HepG2 (cell line): ENCODE measurements at regions not wholly inside any gene's neighbourhood (a gene's known extent, or its start where the extent isn't known, plus 50 kb on each side); places are given as distances from the start of the nearest gene placed in this dataset.

Source experiments
- ATAC-seq: fragments of 200-7000 bp; cut with Tn5 transposase; 3 replicates; pipeline ENCODE4 v1.9.1; 2020; ENCODE audit warnings: mild to moderate bottlenecking, moderate library complexity
- BruUV-seq: library from RNA; stranded (reverse); fragments of 400-500 nt; replicated peaks from 2 replicates; lab custom pipeline; 2021; lab: Mats Ljungman, UMichigan
- CTCF ChIA-PET: fragments of 300-600 bp; formaldehyde crosslinking; extraction: SDS; loops from one replicate; lab custom pipeline; 2021; ENCODE audit warnings: low total read pairs, inconsistent platforms, low intra/inter-chr PET ratio; lab: Yijun Ruan, JAX
- POLR2A ChIA-PET: fragments of 350-600 bp; sonication (Branson Sonifier 250); formaldehyde crosslinking; loops from one replicate; lab custom pipeline; 2020; ENCODE audit warnings: antibody characterized with exemption, inconsistent platforms; lab: Yijun Ruan, JAX
- DNase-seq: peaks from one replicate; pipeline ENCODE4 v3.0.0-alpha.2; 2015; ENCODE audit warnings: low spot score
- FAIRE-seq: peaks from 3 replicates; lab custom pipeline; 2011; peaks lifted over from hg19 to GRCh38; lab: Jason Lieb, UNC
- H2AFZ ChIP-seq: one replicate; pipeline ENCODE4 v1.6.1; 2011; ENCODE audit warnings: low read length, inconsistent platforms
- H3K27ac ChIP-seq: fragments of 300-600 bp; 3 replicates; pipeline ENCODE4 v1.8.0; 2011; ENCODE audit warnings: mixed run types, mild to moderate bottlenecking, mixed read lengths, low read length, inconsistent platforms; ENCODE audit not compliant: insufficient read depth; ENCODE audit errors: extremely low read length
- H3K27me3 ChIP-seq, 2 experiments: fragments of 200-600 bp in 1 of 2; 2 replicates in 1 of 2; 3 replicates in 1 of 2; pipeline versions ENCODE4 v1.6.0 to v1.8.0; 2011; ENCODE audit warnings: low read length in 2 of 2, mild to moderate bottlenecking in 2 of 2, moderate library complexity in 2 of 2, inconsistent platforms in 1 of 2; ENCODE audit not compliant: insufficient read depth in 2 of 2, control insufficient read depth in 1 of 2
- H3K36me3 ChIP-seq, 2 experiments: fragments of 200-600 bp in 1 of 2; replicated peaks in 1 of 2; 2 replicates in 1 of 2; 3 replicates in 1 of 2; pipeline versions ENCODE4 v1.5.1 to v1.8.0; 2011; ENCODE audit warnings: low read length in 2 of 2, inconsistent platforms in 1 of 2; ENCODE audit not compliant: insufficient read depth in 2 of 2, control insufficient read depth in 1 of 2
- H3K4me1 ChIP-seq: 2 replicates; pipeline ENCODE4 v1.5.1; 2012; ENCODE audit warnings: low read length, inconsistent platforms; ENCODE audit not compliant: insufficient read depth
- H3K4me2 ChIP-seq: 2 replicates; pipeline ENCODE4 v1.6.0; 2011; ENCODE audit warnings: low read depth, low read length, inconsistent platforms
- H3K4me3 ChIP-seq, 3 experiments: fragments of 200-600 bp in 1 of 3; sonication (generic), shearing (Covaris generic) in 1 of 3; replicated peaks in 1 of 3; 2 replicates each; pipeline ENCODE4 v1.5.1; 2011 to 2016; ENCODE audit warnings: low read length in 3 of 3, inconsistent platforms in 2 of 3, low read depth in 2 of 3, mild to moderate bottlenecking in 2 of 3, control low read depth in 1 of 3, mixed read lengths in 1 of 3; ENCODE audit not compliant: insufficient read depth in 1 of 3
- H3K79me2 ChIP-seq: one replicate; pipeline ENCODE4 v1.6.1; 2011; ENCODE audit warnings: low read length, inconsistent platforms; ENCODE audit not compliant: insufficient read depth
- H3K9ac ChIP-seq: 2 replicates; pipeline ENCODE4 v1.6.0; 2011; ENCODE audit warnings: mild to moderate bottlenecking, low read depth, low read length, inconsistent platforms; ENCODE audit not compliant: insufficient read depth
- H3K9me3 ChIP-seq: 2 replicates; pipeline ENCODE4 v1.5.1; 2012; ENCODE audit warnings: mild to moderate bottlenecking, low read length
- H4K20me1 ChIP-seq: 2 replicates; pipeline ENCODE4 v1.6.0; 2011; ENCODE audit warnings: inconsistent platforms, mild to moderate bottlenecking, low read length, moderate library complexity; ENCODE audit not compliant: insufficient read depth
- AGO1 ChIP-seq: fragments of 200-400 bp; formaldehyde crosslinking; IDR thresholded peaks from 2 replicates; pipeline ENCODE4 v1.6.1; 2017; ENCODE audit warnings: mild to moderate bottlenecking, low read depth, low read length, moderate library complexity; ENCODE audit not compliant: poor library complexity, severe bottlenecking
- CCDC6 ChIP-seq: sonication (generic); formaldehyde crosslinking; IDR thresholded peaks from 2 replicates; pipeline ENCODE4 v1.8.1; 2022; ENCODE audit warnings: mild to moderate bottlenecking, missing genetic modification reagents, moderate library complexity
- MAFF ChIP-seq: IDR thresholded peaks from 2 replicates; pipeline ENCODE4 v1.6.1; 2011; ENCODE audit warnings: low read depth, low read length, improper control_type of control experiment
- MAFK ChIP-seq, 2 experiments: IDR thresholded peaks in 1 of 2; conservative IDR thresholded peaks in 1 of 2; 2 replicates each; pipeline ENCODE4 v1.6.1; 2011; ENCODE audit warnings: improper control_type of control experiment in 2 of 2, low read length in 2 of 2
- MBD4 ChIP-seq: IDR thresholded peaks from 2 replicates; pipeline ENCODE4 v1.6.1; 2012; ENCODE audit warnings: low read length, inconsistent platforms, borderline replicate concordance
- NR2F2 ChIP-seq: IDR thresholded peaks from 2 replicates; pipeline ENCODE4 v1.6.1; 2012; ENCODE audit warnings: low read depth, inconsistent platforms, borderline replicate concordance
- RNF2 ChIP-seq: fragments of 450-650 bp; conservative IDR thresholded peaks from 2 replicates; pipeline ENCODE4 v1.6.1; 2016; ENCODE audit warnings: low read depth
- ZMAT3 ChIP-seq: sonication (generic); formaldehyde crosslinking; conservative IDR thresholded peaks from 2 replicates; pipeline ENCODE4 v1.7.0; 2021; ENCODE audit warnings: missing genetic modification reagents
- ZNF136 ChIP-seq: sonication (generic); formaldehyde crosslinking; IDR thresholded peaks from 2 replicates; pipeline ENCODE4 v1.8.1; 2022; ENCODE audit warnings: low read depth, mild to moderate bottlenecking, moderate library complexity, missing genetic modification reagents
- ZNF160 ChIP-seq: sonication (generic); formaldehyde crosslinking; IDR thresholded peaks from 2 replicates; pipeline ENCODE4 v1.8.0; 2022; ENCODE audit warnings: mild to moderate bottlenecking, inconsistent platforms, missing genetic modification reagents
- ZNF256 ChIP-seq: sonication (generic); formaldehyde crosslinking; conservative IDR thresholded peaks from 2 replicates; pipeline ENCODE4 v1.4.0; 2020; ENCODE audit warnings: missing genetic modification reagents
- ZNF282 ChIP-seq: fragments of 450-650 bp; IDR thresholded peaks from 2 replicates; pipeline ENCODE4 v1.6.1; 2018; ENCODE audit not compliant: partially characterized antibody
- ZNF672 ChIP-seq: sonication (generic); formaldehyde crosslinking; IDR thresholded peaks from 2 replicates; pipeline ENCODE4 v1.8.1; 2022; ENCODE audit warnings: missing genetic modification reagents
- ZNF883 ChIP-seq: sonication (generic); formaldehyde crosslinking; IDR thresholded peaks from 2 replicates; pipeline ENCODE4 v1.5.1; 2020; ENCODE audit warnings: mild to moderate bottlenecking, missing genetic modification reagents; ENCODE audit errors: not compliant biosample characterization
- WGBS: methylation state at CpG from one replicate; pipeline ENCODE4 v1.1.6; 2017; ENCODE audit warnings: low lambda C conversion rate; 5-methylcytosine and 5-hydroxymethylcytosine counted together
- in situ Hi-C: cut with HindIII; loops from 2 replicates; pipeline ENCODE4 v1.10.0; 2017; ENCODE audit warnings: low pct_unique_long_range_greater_than_20kb; ENCODE audit not compliant: extremely low pct_ligation_motif_present
- intact Hi-C: fragments of 100-400 bp; cut with micrococcal nuclease; formaldehyde crosslinking; loops from one replicate; pipeline ENCODE4 v1.10.0; 2022; ENCODE audit not compliant: unreplicated experiment
- TF ChIP-seq, protein P1 (sequence below): sonication (generic); formaldehyde crosslinking; IDR thresholded peaks from 2 replicates; pipeline ENCODE4 v1.5.0; 2020; ENCODE audit warnings: missing genetic modification reagents, mild to moderate bottlenecking, borderline replicate concordance
- TF ChIP-seq, protein P2 (sequence below), 2 experiments: IDR thresholded peaks; 2 replicates each; pipeline ENCODE4 v1.6.1; 2011 to 2012; ENCODE audit warnings: low read length in 2 of 2, borderline replicate concordance in 1 of 2, low read depth in 1 of 2, mild to moderate bottlenecking in 1 of 2, moderate library complexity in 1 of 2

DNA sequence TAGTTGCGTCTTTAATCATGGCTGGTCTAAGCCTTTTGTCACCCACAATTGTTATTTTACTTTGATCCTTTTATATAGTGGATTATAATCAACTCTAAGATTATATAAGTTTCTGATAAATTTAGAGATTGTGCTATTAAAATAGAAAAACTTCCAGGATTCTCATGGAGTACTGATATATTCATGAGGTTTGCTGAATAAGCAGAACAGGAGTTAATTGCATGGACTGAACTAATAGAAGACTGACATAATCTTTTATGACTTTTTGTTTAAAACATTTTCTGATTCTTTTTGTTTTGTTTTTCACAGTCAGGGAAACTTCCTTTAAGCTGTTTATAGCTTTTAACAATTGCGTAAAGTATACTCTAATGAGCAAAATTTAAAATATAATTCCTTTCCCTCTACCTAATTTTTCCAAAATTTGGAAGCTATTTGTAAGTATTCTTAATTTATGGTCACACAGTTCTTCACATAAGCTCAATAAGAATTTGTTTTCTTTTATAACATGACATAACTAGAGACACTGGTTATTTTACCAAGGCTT lies 129.9 kb upstream of the TMEM260 start:
- Histone ChIP-seq H3K4me1 (no peaks in the 10 kb centered on the region), H3K27me3 (no peaks in the 10 kb centered on the region; a peak in 1 of 5 replicates), H3K9ac (no peak overlapping the region), H3K4me2 (no peak overlapping the region), H3K79me2 (no peaks in the 10 kb centered on the region), H3K27ac (no peak overlapping the region), H2AFZ (no peak overlapping the region), H3K9me3 (no peaks in the 10 kb centered on the region), H3K36me3 (no peaks in the 10 kb centered on the region), H4K20me1 (no peaks in the 10 kb centered on the region), H3K4me3 (no peak overlapping the region)
- 32% methylated on average over 2 of the region's 2 CpGs for WGBS
- no peak for FAIRE-seq
- no TSS peak for BruUV-seq
- no peak for ATAC-seq
- POLR2A ChIA-PET, result no interaction called here
- CTCF ChIA-PET, result no interaction called here
- DNase-seq, result no peak
- in situ Hi-C loops, result no loop called here
- TF ChIP-seq MAFK (conservative IDR thresholded peaks at IDR 0.05 in 1 of 2, IDR thresholded peaks at IDR 0.05 in 1 of 2; ENCODE audit: low read length in 2 of 2), result peak; percentile 32 to 51; a peak in 3 of 4 replicates
- no peak for TF ChIP-seq ZMAT3
- 0 out of 2 replicates have a peak, but pooled peaks have one; percentile 21 for TF ChIP-seq MAFF
- TF ChIP-seq, protein P1, sequence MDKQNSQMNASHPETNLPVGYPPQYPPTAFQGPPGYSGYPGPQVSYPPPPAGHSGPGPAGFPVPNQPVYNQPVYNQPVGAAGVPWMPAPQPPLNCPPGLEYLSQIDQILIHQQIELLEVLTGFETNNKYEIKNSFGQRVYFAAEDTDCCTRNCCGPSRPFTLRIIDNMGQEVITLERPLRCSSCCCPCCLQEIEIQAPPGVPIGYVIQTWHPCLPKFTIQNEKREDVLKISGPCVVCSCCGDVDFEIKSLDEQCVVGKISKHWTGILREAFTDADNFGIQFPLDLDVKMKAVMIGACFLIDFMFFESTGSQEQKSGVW, result no peak
- intact Hi-C loops, result no loop called here

DNA sequence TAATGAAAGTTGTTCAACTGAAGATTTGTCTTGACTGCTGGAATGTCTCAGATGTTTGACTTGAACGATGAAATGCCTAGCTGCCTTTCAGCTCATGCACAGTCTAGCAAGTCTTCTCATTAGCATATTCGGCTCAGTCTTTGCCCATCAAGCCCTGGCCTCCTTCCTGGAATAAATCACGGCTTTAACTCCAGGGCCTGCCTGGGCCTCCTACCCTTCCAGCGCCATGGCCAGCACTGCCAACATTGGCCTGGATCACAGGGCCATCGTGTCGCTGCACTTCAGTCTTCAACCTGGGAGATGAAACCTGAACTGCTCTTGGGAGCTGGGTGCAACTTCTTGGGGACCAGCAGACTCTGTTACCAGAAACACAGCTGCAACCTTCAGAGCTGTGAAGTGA lies 126.7 kb upstream of the TMEM260 start:
- no peaks in the 10 kb centered on the region for H4K20me1 ChIP-seq
- H3K27me3 ChIP-seq, result no peaks in the 10 kb centered on the region; a peak in 1 of 5 replicates
- H3K4me2 ChIP-seq, result no peak overlapping the region
- no TSS peak for BruUV-seq
- in situ Hi-C loops, result no loop called here
- no peaks in the 10 kb centered on the region for H3K9me3 ChIP-seq
- intact Hi-C loops, result no loop called here
- H3K4me1 ChIP-seq, result no peaks in the 10 kb centered on the region
- H3K9ac ChIP-seq, result no peak overlapping the region
- ChIA-PET CTCF (no interaction called here), POLR2A (no interaction called here)
- H3K27ac ChIP-seq, result no peak overlapping the region
- 2% methylated on average over 6 of the region's 6 CpGs for WGBS
- ATAC-seq, result no peak
- no peak for FAIRE-seq
- no peaks in the 10 kb centered on the region for H3K36me3 ChIP-seq
- no peak for DNase-seq
- no peak overlapping the region for H2AFZ ChIP-seq
- H3K79me2 ChIP-seq, result no peaks in the 10 kb centered on the region
- H3K4me3 ChIP-seq, result no peak overlapping the region
- TF ChIP-seq ZNF282 (no peak), ZNF672 (CRISPR knock-in tag) (no peak), ZNF883 (CRISPR knock-in tag) (no peak), ZNF136 (CRISPR knock-in tag) (no peak), ZNF256 (CRISPR knock-in tag) (no peak), AGO1 (no peak), NR2F2 (no peak), MBD4 (no peak), CCDC6 (CRISPR knock-in tag) (no peak), ZNF160 (CRISPR knock-in tag) (no peak), RNF2 (no peak)
- TF ChIP-seq, protein P2, sequence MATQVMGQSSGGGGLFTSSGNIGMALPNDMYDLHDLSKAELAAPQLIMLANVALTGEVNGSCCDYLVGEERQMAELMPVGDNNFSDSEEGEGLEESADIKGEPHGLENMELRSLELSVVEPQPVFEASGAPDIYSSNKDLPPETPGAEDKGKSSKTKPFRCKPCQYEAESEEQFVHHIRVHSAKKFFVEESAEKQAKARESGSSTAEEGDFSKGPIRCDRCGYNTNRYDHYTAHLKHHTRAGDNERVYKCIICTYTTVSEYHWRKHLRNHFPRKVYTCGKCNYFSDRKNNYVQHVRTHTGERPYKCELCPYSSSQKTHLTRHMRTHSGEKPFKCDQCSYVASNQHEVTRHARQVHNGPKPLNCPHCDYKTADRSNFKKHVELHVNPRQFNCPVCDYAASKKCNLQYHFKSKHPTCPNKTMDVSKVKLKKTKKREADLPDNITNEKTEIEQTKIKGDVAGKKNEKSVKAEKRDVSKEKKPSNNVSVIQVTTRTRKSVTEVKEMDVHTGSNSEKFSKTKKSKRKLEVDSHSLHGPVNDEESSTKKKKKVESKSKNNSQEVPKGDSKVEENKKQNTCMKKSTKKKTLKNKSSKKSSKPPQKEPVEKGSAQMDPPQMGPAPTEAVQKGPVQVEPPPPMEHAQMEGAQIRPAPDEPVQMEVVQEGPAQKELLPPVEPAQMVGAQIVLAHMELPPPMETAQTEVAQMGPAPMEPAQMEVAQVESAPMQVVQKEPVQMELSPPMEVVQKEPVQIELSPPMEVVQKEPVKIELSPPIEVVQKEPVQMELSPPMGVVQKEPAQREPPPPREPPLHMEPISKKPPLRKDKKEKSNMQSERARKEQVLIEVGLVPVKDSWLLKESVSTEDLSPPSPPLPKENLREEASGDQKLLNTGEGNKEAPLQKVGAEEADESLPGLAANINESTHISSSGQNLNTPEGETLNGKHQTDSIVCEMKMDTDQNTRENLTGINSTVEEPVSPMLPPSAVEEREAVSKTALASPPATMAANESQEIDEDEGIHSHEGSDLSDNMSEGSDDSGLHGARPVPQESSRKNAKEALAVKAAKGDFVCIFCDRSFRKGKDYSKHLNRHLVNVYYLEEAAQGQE (IDR thresholded peaks at IDR 0.05; ENCODE audit: borderline replicate concordance in 1 of 2, low read depth in 1 of 2, low read length in 2 of 2), result peak; percentile 52 to 89
